Brain microvascular endothelial cell (primary cell): ENCODE measurements at regions not wholly inside any gene's neighbourhood (a gene's known extent, or its start where the extent isn't known, plus 50 kb on each side); places are given as distances from the start of the nearest gene placed in this dataset.

ENCODE experiments used
- DNase-seq: peaks from one replicate; pipeline ENCODE4 v3.0.0-alpha.2; 2020
- H3K27ac ChIP-seq: fragments of 250-450 bp; sonication (Bioruptor Pico); 2 replicates; pipeline ENCODE4 v1.5.1; 2020; ENCODE audit warnings: mild to moderate bottlenecking, moderate library complexity
- H3K27me3 ChIP-seq: fragments of 250-450 bp; sonication (Bioruptor Pico); replicated peaks from 2 replicates; pipeline ENCODE4 v1.5.1; 2020; ENCODE audit warnings: mild to moderate bottlenecking
- H3K36me3 ChIP-seq: fragments of 250-450 bp; sonication (Bioruptor Pico); replicated peaks from 2 replicates; pipeline ENCODE4 v1.5.1; 2020; ENCODE audit warnings: mild to moderate bottlenecking
- H3K4me3 ChIP-seq: 2 replicates; pipeline ENCODE4 v1.5.1; 2011; ENCODE audit warnings: low read depth, mild to moderate bottlenecking, control low read depth, low read length, moderate library complexity
- in situ Hi-C: cut with HindIII; loops from 2 replicates; pipeline ENCODE4 v1.10.0; 2017; ENCODE audit warnings: low sequenced_read_pairs, low pct_ligation_motif_present
- TF ChIP-seq, protein P1 (sequence below): IDR thresholded peaks from 2 replicates; pipeline ENCODE4 v1.5.1; 2011; ENCODE audit warnings: low read depth, mild to moderate bottlenecking, moderate library complexity, low read length, control low read depth, inconsistent platforms; ENCODE audit errors: missing control alignments

DNA sequence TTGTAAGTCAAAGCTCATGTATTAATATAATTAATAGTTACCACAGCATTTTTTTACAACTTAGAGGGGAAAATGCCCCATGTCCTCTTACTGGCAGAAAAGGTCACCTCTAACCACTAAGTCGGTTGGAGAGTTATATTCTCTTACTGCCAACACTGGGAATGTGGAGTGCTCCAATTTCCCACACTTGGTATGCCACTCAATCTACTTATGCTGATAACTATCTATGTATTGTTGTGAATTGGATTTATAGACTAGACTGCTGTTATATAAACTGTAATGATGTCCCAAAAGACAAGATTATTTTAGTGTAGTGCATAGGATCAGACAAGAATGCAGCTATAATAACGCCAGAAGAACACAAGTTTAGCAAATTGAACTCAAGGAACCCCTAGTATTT lies 2385.2 kb upstream of the C9orf72 start:
- Histone ChIP-seq H3K27me3 (no peaks in the 10 kb centered on the region), H3K36me3 (no peaks in the 10 kb centered on the region), H3K27ac (no peak overlapping the region), H3K4me3 (no peak overlapping the region)
- TF ChIP-seq, protein P1, sequence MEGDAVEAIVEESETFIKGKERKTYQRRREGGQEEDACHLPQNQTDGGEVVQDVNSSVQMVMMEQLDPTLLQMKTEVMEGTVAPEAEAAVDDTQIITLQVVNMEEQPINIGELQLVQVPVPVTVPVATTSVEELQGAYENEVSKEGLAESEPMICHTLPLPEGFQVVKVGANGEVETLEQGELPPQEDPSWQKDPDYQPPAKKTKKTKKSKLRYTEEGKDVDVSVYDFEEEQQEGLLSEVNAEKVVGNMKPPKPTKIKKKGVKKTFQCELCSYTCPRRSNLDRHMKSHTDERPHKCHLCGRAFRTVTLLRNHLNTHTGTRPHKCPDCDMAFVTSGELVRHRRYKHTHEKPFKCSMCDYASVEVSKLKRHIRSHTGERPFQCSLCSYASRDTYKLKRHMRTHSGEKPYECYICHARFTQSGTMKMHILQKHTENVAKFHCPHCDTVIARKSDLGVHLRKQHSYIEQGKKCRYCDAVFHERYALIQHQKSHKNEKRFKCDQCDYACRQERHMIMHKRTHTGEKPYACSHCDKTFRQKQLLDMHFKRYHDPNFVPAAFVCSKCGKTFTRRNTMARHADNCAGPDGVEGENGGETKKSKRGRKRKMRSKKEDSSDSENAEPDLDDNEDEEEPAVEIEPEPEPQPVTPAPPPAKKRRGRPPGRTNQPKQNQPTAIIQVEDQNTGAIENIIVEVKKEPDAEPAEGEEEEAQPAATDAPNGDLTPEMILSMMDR, result no peak
- in situ Hi-C loops, result no loop called here
- DNase-seq, result no peak

DNA sequence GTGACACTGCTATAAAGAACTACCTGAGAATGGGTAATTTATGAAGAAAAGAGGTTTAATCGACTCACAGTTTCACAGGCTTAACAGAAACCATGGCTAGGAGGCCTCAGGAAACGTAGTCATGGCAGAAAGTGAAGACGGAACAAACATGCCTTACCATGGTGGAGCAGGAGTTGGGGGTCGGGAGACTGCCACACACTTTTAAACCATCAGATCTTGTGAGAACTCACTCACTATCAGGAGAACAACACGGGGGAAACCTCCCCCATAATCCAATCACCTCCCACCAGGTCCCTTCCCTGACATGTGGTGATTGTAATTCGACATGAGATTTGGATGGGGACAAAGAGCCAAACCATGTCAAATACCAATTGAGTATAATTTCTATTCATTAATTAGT lies 2392.6 kb upstream of the C9orf72 start:
- Histone ChIP-seq H3K36me3 (no peaks in the 10 kb centered on the region), H3K27me3 (no peaks in the 10 kb centered on the region), H3K27ac (no peak overlapping the region), H3K4me3 (no peak overlapping the region)
- DNase-seq, result no peak
- TF ChIP-seq, protein P1, result no peak
- in situ Hi-C loops, result no loop called here

- Histone ChIP-seq H3K27ac (no peak overlapping the region), H3K27me3 (no peaks in the 10 kb centered on the region), H3K36me3 (no peaks in the 10 kb centered on the region), H3K4me3 (no peak overlapping the region)
- in situ Hi-C loops, result no loop called here
- TF ChIP-seq, protein P1, result no peak
- peak; percentile 3 for DNase-seq
These were observed 2393.0 kb upstream of the C9orf72 start for GRCh38 chr9:29966247-29966646.

DNA sequence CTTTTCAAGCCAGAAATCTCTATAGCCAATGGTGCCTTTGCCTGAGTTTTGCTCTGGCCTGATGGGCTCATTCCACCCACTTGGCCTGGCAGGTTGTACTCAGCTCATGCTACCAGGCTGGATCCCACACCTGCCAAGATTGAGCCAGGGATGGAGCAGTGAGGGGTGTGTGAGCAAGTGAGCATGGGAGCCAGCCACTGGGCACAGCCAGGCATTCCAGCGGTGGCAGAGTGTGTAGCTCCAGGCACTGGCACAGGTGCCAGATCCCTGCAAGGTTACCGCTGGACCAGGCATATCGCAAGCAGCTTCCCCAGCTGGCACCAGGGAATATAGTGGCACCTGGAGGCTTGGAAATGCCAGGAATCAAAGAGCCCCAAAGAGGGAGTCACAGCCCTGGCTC lies 2395.6 kb upstream of the C9orf72 start:
- in situ Hi-C loops, result no loop called here
- Histone ChIP-seq H3K27ac (no peak overlapping the region), H3K27me3 (no peaks in the 10 kb centered on the region), H3K36me3 (no peaks in the 10 kb centered on the region), H3K4me3 (no peak overlapping the region)
- no peak for DNase-seq
- TF ChIP-seq, protein P1, result no peak

DNA sequence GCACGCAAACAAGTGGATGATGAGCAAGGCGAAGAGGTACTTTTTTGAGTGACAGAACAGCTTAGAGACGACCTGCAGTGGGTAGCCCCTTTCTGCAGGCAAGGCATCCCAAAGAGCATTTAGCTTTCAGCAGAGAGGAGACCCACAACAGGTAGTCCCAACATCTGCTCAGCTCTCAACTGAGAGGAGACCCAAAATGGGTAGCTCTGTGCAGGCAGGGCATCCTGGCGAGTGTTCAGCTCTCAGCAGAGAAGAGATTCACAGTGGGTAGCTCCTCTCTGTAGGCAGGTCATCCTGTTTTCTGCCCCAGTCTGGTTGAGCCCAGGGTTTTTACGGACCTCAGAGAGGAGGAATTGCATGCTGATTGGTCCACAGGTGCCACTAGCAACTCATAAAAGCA lies 2396.1 kb upstream of the C9orf72 start:
- H3K27ac ChIP-seq, result no peak overlapping the region
- H3K36me3 ChIP-seq, result no peaks in the 10 kb centered on the region
- DNase-seq, result no peak
- H3K27me3 ChIP-seq, result no peaks in the 10 kb centered on the region
- in situ Hi-C loops, result no loop called here
- TF ChIP-seq, protein P1, result no peak
- no peak overlapping the region for H3K4me3 ChIP-seq

GRCh38 chr9:29969856-29970647 lies 2396.8 kb upstream of the C9orf72 start:
- in situ Hi-C loops, result no loop called here
- Histone ChIP-seq H3K27ac (no peak overlapping the region), H3K4me3 (no peak overlapping the region), H3K36me3 (no peaks in the 10 kb centered on the region), H3K27me3 (no peaks in the 10 kb centered on the region)
- DNase-seq, result no peak
- TF ChIP-seq, protein P1, result no peak
